ENCODE measurements at regions not wholly inside any gene's neighbourhood (a gene's known extent, or its start where the extent isn't known, plus 50 kb on each side); places are given as distances from the start of the nearest gene placed in this dataset.

DNA sequence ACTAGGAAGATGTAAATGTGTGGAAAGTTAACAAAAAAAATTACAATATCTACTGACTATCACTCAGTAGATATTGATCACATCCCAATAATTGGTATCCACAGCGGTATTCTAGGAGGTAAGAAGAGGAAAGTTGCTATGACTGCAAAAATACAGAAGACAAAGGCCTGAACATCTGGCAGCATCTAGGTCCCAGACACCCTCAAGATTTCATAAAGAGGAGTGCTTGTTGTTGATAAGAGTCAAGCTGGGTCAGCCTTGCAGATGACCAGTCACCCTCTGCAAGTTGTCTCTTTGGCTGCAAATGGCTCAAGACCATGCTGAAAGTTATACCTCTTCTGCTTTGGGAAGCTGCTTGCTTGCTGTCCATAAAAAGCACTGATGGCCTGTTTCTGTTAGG lies 179.8 kb upstream of the FOXN2 start:
- no peak overlapping the region for H3K4me3 ChIP-seq (ENCODE audit: low read depth, low read length)
- no peak for TF ChIP-seq CTCF (IDR thresholded peaks at IDR 0.05; ENCODE audit: borderline replicate concordance, insufficient read depth, low read depth, low read length)

DNA sequence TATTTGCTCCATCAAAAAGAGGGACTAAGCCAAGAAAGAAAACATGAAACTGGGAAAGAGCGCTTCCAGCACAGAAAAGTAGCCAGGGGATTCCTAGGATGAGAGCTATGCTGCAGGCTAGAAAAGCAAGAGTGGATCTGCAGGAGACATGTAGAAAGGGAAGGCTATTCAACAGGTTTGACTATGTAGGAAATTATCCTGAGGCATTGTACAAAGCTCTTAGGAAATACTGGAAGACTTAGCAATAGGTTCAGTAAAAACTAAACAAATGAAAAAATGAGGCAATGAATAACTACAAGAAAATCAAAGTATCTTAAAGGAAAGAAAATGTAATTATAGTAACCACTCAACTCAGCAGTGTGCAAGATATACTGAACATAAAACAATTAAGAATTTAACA lies 178.7 kb upstream of the FOXN2 start:
- no peak overlapping the region for H3K4me3 ChIP-seq (ENCODE audit: low read depth, low read length)
- TF ChIP-seq CTCF (IDR thresholded peaks at IDR 0.05; ENCODE audit: borderline replicate concordance, insufficient read depth, low read depth, low read length) = no peak

GRCh38 chr2:48137829-48138228 lies 176.7 kb upstream of the FOXN2 start:
- no peak for TF ChIP-seq CTCF (IDR thresholded peaks at IDR 0.05; ENCODE audit: borderline replicate concordance, insufficient read depth, low read depth, low read length)
- no peak overlapping the region for H3K4me3 ChIP-seq (ENCODE audit: low read depth, low read length)

DNA sequence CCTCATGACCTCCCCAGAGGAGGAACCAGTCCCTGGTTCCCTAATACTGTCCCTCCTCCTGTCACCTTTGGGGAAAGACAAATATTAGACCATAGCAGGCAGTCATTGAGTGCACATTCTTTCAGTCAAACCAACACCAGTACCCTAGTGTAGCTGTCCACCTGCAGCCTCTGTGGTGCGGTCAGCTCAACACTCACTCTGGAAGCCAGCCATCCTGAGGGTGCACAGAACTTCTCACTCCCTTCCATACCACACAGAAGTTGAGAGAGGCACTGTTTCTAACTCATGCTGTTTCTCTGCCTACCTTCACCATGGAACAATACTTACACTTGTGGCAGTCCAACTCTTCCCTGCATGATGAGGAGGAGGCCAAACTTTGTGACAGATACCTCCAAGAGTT lies 175.6 kb upstream of the FOXN2 start:
- H3K4me3 ChIP-seq (ENCODE audit: low read depth, low read length) = no peak overlapping the region
- no peak for TF ChIP-seq CTCF (IDR thresholded peaks at IDR 0.05; ENCODE audit: borderline replicate concordance, insufficient read depth, low read depth, low read length)

DNA sequence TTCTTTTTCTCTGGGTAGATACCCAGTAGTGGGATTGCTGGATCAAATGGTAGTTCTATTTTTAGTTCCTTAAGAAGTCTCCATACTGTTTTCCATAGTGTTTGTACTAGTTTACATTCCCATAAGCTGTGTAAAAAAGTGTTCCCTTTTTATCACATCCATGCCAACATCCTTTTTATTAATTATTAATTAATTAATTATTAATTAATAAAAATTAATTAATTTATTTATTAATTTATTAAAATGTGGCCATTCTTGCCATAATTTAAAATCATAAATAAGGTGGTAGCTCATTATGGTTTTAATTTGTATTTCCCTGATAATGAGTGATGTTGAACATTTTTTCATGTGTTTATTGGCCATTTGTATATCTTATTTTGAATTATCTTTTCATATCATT lies 173.9 kb upstream of the FOXN2 start:
- TF ChIP-seq CTCF (IDR thresholded peaks at IDR 0.05; ENCODE audit: borderline replicate concordance, insufficient read depth, low read depth, low read length) = no peak
- H3K4me3 ChIP-seq (ENCODE audit: low read depth, low read length) = no peak overlapping the region

DNA sequence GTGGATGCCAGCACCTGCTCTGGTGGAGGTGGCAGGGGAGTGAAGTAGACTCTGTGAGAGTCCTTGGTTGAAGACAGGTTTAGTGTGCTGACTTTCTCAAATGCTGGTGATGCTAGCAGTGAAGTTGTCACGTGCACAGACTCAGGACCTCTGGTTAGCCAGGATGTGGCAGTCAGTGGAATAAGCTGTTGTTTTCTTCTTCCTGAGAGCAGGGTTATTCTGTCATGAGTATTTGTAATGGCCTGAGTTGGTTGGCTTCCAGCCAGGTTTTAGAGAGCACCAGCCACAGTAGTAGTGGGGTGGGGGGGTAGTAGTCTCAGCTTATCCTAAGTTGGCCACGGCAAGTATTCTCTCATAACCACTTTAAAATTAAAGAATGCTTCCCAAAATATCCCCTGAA lies 169.7 kb upstream of the FOXN2 start:
- H3K4me3 ChIP-seq (ENCODE audit: low read depth, low read length) = no peak overlapping the region
- no peak for TF ChIP-seq CTCF (IDR thresholded peaks at IDR 0.05; ENCODE audit: borderline replicate concordance, insufficient read depth, low read depth, low read length)

DNA sequence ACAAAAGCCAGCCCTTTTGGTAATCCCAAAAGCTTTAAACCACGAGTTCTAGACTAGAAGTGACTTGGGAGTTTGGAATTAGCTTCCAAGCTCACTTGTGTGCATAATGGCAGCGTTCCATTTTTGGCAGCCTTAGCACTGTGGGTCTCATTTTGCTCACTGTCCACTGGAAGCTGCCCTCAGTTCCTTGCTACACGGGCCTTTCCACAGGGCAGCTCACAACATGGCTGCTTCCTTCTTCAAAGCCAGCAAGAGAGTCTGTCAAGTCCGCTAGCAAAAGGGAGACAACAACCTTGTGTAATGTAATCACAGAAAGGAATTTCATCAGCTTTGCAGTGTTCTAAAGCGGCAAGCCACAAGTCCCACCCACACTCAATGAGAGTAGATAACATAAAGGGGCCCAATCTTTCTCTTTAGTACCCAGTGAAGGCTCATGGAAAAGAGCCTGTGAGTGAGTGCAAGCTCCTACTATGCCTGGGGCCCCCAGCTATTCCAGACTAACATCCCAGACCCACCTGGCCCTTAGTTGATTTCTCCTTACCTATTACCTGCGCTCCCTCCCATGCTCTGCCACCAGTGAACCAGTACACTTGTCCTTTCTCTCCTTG lies 168.5 kb upstream of the FOXN2 start:
- H3K4me3 ChIP-seq (ENCODE audit: low read depth, low read length) = no peak overlapping the region
- no peak for TF ChIP-seq CTCF (IDR thresholded peaks at IDR 0.05; ENCODE audit: borderline replicate concordance, insufficient read depth, low read depth, low read length)
